HG02981 (cell line): ENCODE measurements at regions not wholly inside any gene's neighbourhood (a gene's known extent, or its start where the extent isn't known, plus 50 kb on each side); places are given as distances from the start of the nearest gene placed in this dataset.
A peak's percentile ranks its signal among the peaks of the same experiment; 100 is the strongest.
"Not testable (repeated sequence)": the region's sequence is repeated elsewhere in the genome, so short reads cannot be mapped to it uniquely, and the experiment has no call there.

Experiments used
- ATAC-seq: cut with Tn5 transposase; IDR thresholded peaks from one replicate; pipeline ENCODE4 v1.9.1; 2021; ENCODE audit warnings: mild to moderate bottlenecking, moderate library complexity; ENCODE audit not compliant: unreplicated experiment

- ATAC-seq: no peak
These were observed 309.5 kb upstream of the PODXL start for GRCh38 chr7:131865911-131866310.

- no peak for ATAC-seq
These were observed 305.4 kb upstream of the PODXL start for GRCh38 chr7:131861620-131862346.

GRCh38 chr7:131859147-131859821 lies 302.9 kb upstream of the PODXL start:
- ATAC-seq: peak; percentile 92

- no peak for ATAC-seq
These were observed 302.2 kb upstream of the PODXL start for GRCh38 chr7:131858611-131859010.

GRCh38 chr7:131849472-131849871 lies 293.0 kb upstream of the PODXL start:
- ATAC-seq: no peak

GRCh38 chr7:131848033-131848432 lies 291.6 kb upstream of the PODXL start:
- ATAC-seq: no peak

- no peak for ATAC-seq
These were observed 289.3 kb upstream of the PODXL start for GRCh38 chr7:131845573-131846314.

DNA sequence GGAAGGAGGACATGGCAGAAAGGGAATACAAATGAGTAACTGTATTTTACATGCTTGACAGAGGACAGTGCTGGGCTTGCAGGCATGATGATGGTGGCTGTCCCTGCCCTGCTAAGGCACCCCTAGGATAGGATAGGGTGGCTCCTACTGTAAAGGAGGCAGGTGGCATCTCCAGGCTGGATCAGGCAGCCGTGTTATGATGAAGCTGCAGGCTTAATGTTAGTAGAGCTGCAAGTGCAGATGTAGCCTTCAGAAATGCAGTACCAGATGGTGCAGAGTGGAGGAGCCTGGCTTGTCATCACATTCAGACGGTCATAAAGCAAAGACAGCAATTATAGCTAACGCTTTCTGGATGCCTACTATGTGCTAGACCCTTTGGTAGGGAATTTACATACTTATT lies 287.9 kb upstream of the PODXL start:
- ATAC-seq: no peak

- no peak for ATAC-seq
These were observed 287.5 kb upstream of the PODXL start for GRCh38 chr7:131843898-131844331.

GRCh38 chr7:131839967-131840690 lies 283.7 kb upstream of the PODXL start:
- ATAC-seq: no peak

DNA sequence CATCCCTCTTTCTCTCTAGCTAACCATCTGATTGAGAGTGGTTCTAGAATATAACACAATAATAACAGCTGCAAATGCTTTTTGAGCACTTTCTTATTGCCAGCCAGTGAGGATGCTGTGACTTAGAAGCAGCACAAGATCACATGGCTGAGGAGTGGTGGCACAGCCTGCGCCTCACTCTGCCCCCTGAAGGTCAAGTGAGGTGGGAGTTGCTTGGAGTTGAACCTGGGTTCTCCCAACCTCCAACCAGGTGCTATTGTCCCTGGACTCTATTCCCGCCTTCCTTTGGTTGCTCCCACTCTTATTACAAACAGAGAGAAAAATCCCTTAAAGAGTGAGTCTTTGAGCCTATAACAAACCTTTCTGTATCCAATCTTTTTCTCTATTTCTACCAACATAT lies 280.3 kb upstream of the PODXL start:
- no peak for ATAC-seq

DNA sequence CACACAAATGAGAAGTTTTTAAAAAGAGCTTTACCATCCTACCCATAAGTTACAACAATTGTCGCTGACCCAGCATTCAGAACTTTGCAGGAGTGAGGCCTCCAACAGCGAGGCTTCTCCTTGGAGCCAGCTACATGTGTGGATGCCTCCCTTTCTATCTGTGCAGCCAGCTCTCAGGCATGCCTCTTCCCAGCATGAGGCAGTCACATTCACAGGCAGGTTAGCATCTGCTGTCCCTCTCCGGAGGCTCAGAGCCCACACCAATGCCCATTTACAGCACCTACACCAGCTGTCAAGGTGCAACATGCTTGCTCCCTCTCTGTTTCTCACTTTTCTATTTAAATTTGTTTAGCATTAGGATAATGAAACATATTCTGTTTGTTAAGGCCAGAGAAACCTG lies 278.7 kb upstream of the PODXL start:
- no peak for ATAC-seq

DNA sequence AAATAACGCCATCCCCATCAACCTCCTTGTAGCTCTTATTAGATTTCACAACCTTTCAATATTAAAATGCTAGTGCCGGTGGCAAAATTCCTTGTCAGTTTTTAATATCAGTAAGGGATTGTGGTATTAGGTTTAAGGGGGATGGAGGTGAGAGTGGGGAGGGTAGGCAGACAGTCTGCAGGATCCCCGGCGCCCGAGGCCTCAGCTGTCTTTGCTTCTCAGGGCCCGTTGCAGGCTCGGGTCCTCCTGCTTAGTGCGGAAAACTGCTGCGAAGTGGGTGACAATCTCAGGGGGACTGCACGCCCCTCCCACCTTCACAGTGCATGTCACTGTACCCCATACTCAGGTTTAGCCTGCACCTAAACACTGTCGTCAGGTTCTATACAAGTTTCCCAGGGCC lies 274.3 kb upstream of the PODXL start:
- ATAC-seq: no peak

DNA sequence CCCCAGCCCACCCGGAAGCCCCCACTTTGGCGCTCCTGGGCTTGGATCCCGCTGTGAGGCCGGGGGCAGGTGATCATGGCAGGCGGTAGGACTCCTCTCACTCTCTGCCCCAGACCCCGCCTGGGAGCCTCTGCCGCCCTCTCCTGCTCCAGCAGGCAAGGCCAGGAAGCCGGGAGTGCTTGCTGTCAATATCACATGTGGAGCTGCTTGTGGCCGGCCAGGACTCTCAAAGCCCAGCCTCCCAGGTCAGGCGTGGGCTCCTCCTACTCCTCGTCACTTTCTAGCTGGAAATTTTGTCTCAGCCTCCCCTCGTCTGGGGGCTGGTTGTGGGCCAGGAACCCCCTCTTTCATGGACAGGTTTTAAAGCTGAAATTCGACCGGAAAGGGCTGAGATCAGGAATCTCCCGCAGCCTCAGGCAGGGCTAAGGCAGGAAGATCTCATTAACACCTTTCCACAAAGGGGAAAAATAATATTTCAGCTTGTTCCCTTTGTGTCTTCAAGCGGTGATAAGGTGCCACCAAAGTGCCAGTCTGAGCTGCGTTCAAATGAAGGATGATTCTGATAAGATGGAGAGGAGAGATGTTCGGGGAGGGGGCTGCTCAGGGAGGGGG lies 273.6 kb upstream of the PODXL start:
- no peak for ATAC-seq

GRCh38 chr7:131827421-131827820 lies 271.0 kb upstream of the PODXL start:
- ATAC-seq: no peak

- no peak for ATAC-seq
These were observed 270.5 kb upstream of the PODXL start for GRCh38 chr7:131826960-131827359.

- not testable (repeated sequence) for ATAC-seq
These were observed 267.6 kb upstream of the PODXL start for GRCh38 chr7:131823961-131824440.

DNA sequence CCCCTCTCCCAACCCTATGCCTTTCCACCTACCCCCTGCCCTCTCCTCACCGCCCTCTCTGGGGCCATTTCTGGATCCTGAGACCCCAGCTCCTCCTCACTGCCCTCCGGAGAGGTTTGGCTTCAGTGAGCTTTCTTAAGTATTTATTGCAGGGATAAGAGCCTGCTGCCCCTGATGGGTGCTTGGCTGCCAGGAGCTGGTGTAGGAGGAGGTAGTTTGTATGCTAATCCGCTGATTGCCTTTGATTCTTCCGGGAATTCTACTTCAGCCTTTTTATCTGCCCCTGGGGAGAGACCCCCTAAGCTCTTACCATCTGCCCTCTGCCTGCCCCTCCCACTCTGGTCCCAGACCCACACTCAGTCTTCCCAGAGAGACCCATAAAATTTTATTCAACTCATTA lies 263.5 kb upstream of the PODXL start:
- no peak for ATAC-seq

DNA sequence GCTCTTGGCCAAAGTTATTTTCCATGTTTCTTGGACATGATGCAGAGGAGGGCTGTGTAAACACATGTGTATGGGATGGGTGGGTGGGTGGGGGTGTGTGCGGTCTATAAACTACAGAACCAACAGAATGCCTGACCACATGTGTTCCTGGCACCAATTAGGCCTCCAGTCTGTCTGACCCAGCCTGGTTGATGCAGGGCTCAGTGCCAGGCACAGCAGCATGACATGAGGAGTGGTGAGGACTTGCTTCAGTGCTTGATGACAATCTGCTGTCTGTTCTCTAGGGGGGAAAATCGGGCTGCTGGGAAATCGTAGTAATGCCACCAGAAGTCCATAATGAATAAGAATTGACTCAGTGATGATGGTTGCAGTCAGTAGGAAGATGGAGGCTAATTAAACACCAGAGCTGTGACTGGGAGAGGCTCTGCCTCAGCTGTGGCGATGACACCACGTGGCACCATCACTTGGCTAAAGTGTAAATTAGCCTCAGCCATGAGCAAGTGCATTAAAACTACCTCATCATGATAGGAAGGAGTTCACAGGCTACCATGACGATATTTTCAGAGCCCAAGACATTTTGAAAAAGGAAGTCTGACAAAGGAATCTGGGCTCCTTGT lies 260.1 kb upstream of the PODXL start:
- ATAC-seq: no peak

GRCh38 chr7:131808736-131809135 lies 252.3 kb upstream of the PODXL start:
- no peak for ATAC-seq
